ENCODE measurements at regions not wholly inside any gene's neighbourhood (a gene's known extent, or its start where the extent isn't known, plus 50 kb on each side); places are given as distances from the start of the nearest gene placed in this dataset.

GRCh38 chr6:37555040-37555781 lies 55.5 kb upstream of the CCDC167 start:
- no peak for DNase-seq

- no peak for DNase-seq
Measured at GRCh38 chr6:37554480-37554819, 54.8 kb upstream of the CCDC167 start.

- no peak for DNase-seq
Measured at GRCh38 chr6:37552267-37552666, 52.6 kb upstream of the CCDC167 start.

GRCh38 chr6:37551867-37552266 lies 52.2 kb upstream of the CCDC167 start:
- no peak for DNase-seq

- no peak for DNase-seq
Measured at GRCh38 chr6:37551446-37551845, 51.8 kb upstream of the CCDC167 start.

- no peak for DNase-seq
Measured at GRCh38 chr6:37551002-37551401, 51.3 kb upstream of the CCDC167 start.

GRCh38 chr6:37550191-37550831 lies 50.6 kb upstream of the CCDC167 start:
- no peak for DNase-seq

GRCh38 chr6:37549558-37549957 lies 49.9 kb upstream of the CCDC167 start:
- no peak for DNase-seq
